ENCODE measurements at regions not wholly inside any gene's neighbourhood (a gene's known extent, or its start where the extent isn't known, plus 50 kb on each side); places are given as distances from the start of the nearest gene placed in this dataset.

GRCh38 chr3:22581007-22581406, 622.1 kb upstream of the UBE2E2 start:
- no peak for TF ChIP-seq CTCF (IDR thresholded peaks at IDR 0.05)
- no peak for TF ChIP-seq ZFX (IDR thresholded peaks at IDR 0.05; ENCODE audit: borderline replicate concordance)

All from 22Rv1 (cell line).